Natural killer cell treated with Interleukin-12 subunit alpha and Interleukin-12 subunit beta and Interleukin-15 and Interleukin-18, amount 100 ng/mL, for 72 hours (primary cell): ENCODE measurements at regions not wholly inside any gene's neighbourhood (a gene's known extent, or its start where the extent isn't known, plus 50 kb on each side); places are given as distances from the start of the nearest gene placed in this dataset.
"Not testable (repeated sequence)": the region's sequence is repeated elsewhere in the genome, so short reads cannot be mapped to it uniquely, and the experiment has no call there.

Experiments used
- ATAC-seq, 2 donors: fragments of 150-1000 bp; cut with Tn5 transposase in 1 of 2; sonication (Bioruptor Pico), chemical (Tn5 transposase) in 1 of 2; 2 replicates each; pipeline ENCODE4 v1.10.0; 2021
- DNase-seq: peaks from one replicate; pipeline ENCODE4 v3.0.0; 2022; ENCODE audit warnings: low spot score
- H3K27ac Mint-ChIP-seq, 2 donors: 1 replicate in 1 of 2; 2 replicates in 1 of 2; pipeline ENCODE4 v1.8.0; 2022; ENCODE audit warnings: mixed read lengths in 2 of 2, mild to moderate bottlenecking in 1 of 2, moderate library complexity in 1 of 2
- H3K27me3 Mint-ChIP-seq, 2 donors: 1 replicate in 1 of 2; 2 replicates in 1 of 2; pipeline ENCODE4 v1.8.0; 2022; ENCODE audit warnings: mixed read lengths in 2 of 2
- H3K36me3 Mint-ChIP-seq: one replicate; pipeline ENCODE4 v1.8.0; 2022; ENCODE audit warnings: mixed read lengths
- H3K4me1 Mint-ChIP-seq, 2 donors: 1 replicate in 1 of 2; 2 replicates in 1 of 2; pipeline ENCODE4 v1.8.0; 2022; ENCODE audit warnings: low read depth in 2 of 2, mixed read lengths in 2 of 2, mild to moderate bottlenecking in 1 of 2
- H3K4me3 Mint-ChIP-seq: one replicate; pipeline ENCODE4 v1.8.0; 2022; ENCODE audit warnings: mixed read lengths
- H3K9me3 Mint-ChIP-seq: 2 replicates; pipeline ENCODE4 v1.8.0; 2022; ENCODE audit warnings: mixed read lengths

DNA sequence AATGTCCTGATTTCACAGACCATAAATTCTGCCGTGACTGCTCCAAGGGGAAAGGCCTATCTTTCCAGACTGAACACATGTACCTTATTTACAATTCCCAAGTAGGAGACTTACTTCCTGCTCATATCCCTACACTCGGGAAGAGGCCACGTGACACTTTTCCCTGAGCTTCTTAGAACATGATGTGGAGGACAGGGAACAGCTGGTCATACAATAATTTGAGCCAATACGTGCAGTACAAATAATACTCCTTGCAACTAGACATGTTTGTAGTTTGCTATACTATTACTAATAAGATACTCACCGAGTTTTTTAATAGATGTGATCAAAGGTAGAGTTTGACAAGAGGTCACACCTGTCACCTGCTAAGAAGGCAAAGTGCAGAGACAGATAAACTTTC is 256.4 kb downstream of the SP3 start:
- Mint-ChIP-seq H3K4me3 (no peak overlapping the region), H3K27ac (no peak overlapping the region), H3K36me3 (no peaks in the 10 kb centered on the region), H3K27me3 (peaks cover 4 to 19% of the 10 kb centered on the region in 2 donors), H3K9me3 (no peaks in the 10 kb centered on the region), H3K4me1 (no peaks in the 10 kb centered on the region)
- DNase-seq: no peak
- no peak for ATAC-seq

DNA sequence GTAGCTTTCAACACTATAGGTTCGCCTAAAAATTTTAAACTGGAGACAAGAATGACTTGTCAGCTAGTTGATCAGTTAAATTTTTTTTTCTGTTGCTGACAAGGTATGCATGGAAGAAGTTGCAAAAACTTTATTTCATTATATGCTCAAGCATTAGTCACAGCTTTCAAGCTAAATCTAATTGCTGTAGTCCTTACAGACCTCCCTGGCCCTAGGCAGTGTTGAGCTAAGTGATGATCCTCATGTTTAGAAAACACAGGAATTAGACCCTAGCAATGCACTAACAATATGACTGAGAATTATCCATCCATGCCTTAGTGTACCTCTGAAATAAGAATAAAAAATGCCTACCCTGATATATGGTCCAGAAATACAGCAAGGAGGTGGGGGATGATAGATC is 253.4 kb downstream of the SP3 start:
- Mint-ChIP-seq H3K9me3 (no peaks in the 10 kb centered on the region), H3K4me3 (no peak overlapping the region), H3K4me1 (no peaks in the 10 kb centered on the region), H3K36me3 (no peaks in the 10 kb centered on the region), H3K27ac (no peak overlapping the region), H3K27me3 (peaks cover 0 to 12% of the 10 kb centered on the region in 2 donors)
- no peak for DNase-seq
- ATAC-seq: no peak

DNA sequence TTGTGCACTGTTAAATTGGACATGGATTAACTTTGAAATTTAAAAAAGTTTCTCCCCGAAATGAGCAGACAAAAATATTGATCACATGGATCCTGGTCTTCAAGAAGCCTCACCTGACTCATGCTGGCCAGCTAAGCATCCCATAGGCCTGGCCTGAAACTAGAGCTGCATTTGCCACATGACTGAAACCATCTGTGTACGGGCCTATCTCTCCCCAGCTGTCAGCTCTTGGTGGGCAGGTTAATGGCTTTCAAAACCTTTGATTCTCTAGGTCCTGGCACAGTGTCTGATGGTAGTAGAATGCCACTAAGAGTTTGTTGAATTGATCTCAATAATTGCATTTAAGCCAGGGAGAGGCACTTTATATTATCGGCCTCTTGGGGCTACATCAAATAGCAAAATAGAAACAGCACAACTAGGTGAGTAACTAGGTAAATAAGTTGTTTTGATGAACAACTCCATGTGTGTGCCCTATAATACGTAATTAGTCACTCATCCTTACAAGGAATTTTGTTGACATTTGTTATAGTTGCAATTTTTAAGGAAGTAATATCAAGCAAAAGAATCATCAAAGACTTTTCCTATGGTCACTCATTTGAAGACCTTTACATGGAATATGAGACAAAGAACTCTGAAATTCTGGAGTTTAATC is 251.1 kb downstream of the SP3 start:
- DNase-seq (no peak), ATAC-seq (no peak)
- Mint-ChIP-seq H3K36me3 (no peaks in the 10 kb centered on the region), H3K4me3 (no peak overlapping the region), H3K4me1 (no peaks in the 10 kb centered on the region), H3K27ac (no peak overlapping the region), H3K9me3 (no peaks in the 10 kb centered on the region), H3K27me3 (peaks cover 9 to 17% of the 10 kb centered on the region in 2 donors)

DNA sequence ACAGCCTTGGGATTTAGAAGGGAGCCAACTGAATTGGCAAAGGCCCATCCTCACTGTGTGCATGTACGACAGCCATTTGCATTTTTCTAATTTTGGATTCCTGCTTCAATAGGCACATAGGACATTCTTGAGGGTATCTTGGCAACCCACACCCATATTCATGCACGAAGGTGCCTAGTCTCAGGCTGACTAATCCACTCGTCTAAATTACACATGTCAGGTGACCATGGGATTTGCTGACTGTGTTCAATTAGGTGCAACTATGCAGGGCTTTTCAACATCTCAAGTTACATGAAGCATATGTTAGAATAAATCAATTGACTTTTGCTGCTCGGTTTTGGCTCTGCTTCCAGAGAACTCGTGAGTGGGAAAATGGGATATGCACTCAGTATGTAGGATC is 249.7 kb downstream of the SP3 start:
- DNase-seq: no peak
- no peak for ATAC-seq
- Mint-ChIP-seq H3K9me3 (no peaks in the 10 kb centered on the region), H3K36me3 (no peaks in the 10 kb centered on the region), H3K4me1 (no peaks in the 10 kb centered on the region), H3K4me3 (no peak overlapping the region), H3K27ac (no peak overlapping the region), H3K27me3 (peaks cover 11 to 21% of the 10 kb centered on the region in 2 donors)

DNA sequence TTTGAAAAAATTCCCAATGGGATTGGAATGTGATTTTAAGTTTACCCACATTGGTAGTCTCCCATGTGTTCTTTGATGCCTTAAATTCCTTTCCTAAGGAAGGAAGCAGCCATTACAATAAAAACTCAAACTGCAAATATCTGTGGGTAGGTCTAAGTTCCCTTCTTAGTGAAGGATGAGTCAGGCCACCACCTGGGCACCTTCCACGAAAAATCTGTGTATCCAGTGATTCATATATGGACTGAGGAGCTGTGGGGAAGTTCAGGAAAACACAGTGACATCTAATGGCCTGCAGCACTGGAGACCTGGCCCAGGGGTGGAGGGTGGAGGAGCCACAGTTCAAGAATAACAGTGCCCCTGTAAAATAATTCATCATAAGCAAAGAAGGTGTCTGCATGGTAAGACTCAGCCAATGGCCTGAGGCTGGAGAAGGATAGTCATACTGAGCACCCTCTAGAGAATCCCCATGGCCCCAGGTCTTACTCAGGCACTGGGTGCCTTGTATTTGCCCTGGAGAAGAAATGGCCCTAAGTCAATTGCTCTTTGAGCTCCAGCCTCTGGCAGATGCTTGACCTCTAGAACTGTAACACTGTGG is 248.6 kb downstream of the SP3 start:
- Mint-ChIP-seq H3K4me3 (no peak overlapping the region), H3K4me1 (no peaks in the 10 kb centered on the region), H3K27ac (no peak overlapping the region), H3K27me3 (peaks cover 11 to 32% of the 10 kb centered on the region in 2 donors), H3K9me3 (no peaks in the 10 kb centered on the region), H3K36me3 (no peaks in the 10 kb centered on the region)
- DNase-seq: no peak
- ATAC-seq: no peak

GRCh38 chr2:173719471-173719870 is 245.7 kb downstream of the SP3 start:
- Mint-ChIP-seq H3K36me3 (no peaks in the 10 kb centered on the region), H3K4me1 (no peaks in the 10 kb centered on the region), H3K9me3 (no peaks in the 10 kb centered on the region), H3K27me3 (peaks cover 26 to 50% of the 10 kb centered on the region in 2 donors), H3K27ac (no peak overlapping the region), H3K4me3 (no peak overlapping the region)
- DNase-seq (no peak), ATAC-seq (peak in 1 of 2 donors; percentile 28)

- no peaks in the 10 kb centered on the region for H3K9me3 Mint-ChIP-seq
- no peaks in the 10 kb centered on the region for H3K4me1 Mint-ChIP-seq
- no peak overlapping the region for H3K4me3 Mint-ChIP-seq
- peaks cover 26 to 50% of the 10 kb centered on the region in 2 donors for H3K27me3 Mint-ChIP-seq
- ATAC-seq (no peak), DNase-seq (no peak)
- no peaks in the 10 kb centered on the region for H3K36me3 Mint-ChIP-seq
- no peak overlapping the region for H3K27ac Mint-ChIP-seq
Observed at GRCh38 chr2:173720306-173720705, 244.9 kb downstream of the SP3 start.

DNA sequence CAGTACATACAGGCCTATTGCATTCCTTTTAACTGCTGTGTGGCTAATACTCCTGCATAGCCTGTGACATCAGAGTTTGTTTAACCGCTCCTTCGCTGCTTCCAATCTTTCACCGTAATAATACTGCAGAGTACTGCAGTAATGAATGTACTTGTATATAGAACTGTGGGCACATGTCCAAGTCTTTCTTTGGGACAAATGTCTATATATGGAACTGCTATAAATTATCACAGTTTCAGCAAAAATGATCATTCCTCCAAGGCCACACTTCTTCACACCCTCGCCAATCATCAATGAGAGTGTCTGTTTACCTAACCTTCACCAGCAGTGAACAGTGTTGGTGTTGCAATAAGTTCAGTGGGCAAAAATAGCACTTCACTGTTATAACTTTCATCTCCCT is 230.4 kb downstream of the SP3 start:
- Mint-ChIP-seq H3K4me3 (no peak overlapping the region), H3K36me3 (peaks cover 6% of the 10 kb centered on the region)
- no peak for DNase-seq

DNA sequence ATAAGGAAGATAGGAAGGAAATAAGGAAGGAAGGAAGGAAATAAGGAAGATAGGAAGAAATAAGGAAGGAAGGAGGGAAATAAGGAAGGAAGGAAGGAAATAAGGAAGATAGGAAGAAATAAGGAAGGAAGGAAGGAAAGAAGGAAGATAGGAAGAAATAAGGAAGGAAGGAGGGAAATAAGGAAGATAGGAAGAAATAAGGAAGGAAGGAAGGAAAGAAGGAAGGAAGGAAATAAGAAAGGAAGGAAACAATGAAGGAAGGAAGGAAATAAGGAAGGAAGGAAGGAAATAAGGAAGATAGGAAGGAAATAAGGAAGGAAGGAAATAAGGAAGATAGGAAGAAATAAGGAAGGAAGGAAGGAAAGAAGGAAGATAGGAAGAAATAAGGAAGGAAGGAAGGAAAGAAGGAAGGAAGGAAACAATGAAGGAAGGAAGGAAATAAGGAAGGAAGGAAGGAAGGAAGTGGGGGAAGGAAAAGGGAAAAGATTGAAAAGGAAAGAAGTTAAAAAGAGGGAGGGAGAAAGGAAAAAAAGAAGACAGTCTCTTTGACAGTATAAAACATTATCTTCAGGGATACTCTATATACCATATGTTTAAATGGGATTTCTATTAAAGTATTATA is 227.1 kb downstream of the SP3 start:
- H3K36me3 Mint-ChIP-seq, H3K4me1 Mint-ChIP-seq, DNase-seq, ATAC-seq, H3K4me3 Mint-ChIP-seq, H3K27ac Mint-ChIP-seq, H3K9me3 Mint-ChIP-seq: not testable (repeated sequence)
- peaks cover 14 to 48% of the 10 kb centered on the region in 2 donors for H3K27me3 Mint-ChIP-seq

More for the DNA sequence above, 230.4 kb downstream of the SP3 start:
- peaks cover 9 to 33% of the 10 kb centered on the region in 2 donors for H3K27me3 Mint-ChIP-seq
- no peak overlapping the region for H3K27ac Mint-ChIP-seq
- no peaks in the 10 kb centered on the region for H3K4me1 Mint-ChIP-seq
- ATAC-seq: no peak
- H3K9me3 Mint-ChIP-seq: peaks cover 8% of the 10 kb centered on the region

GRCh38 chr2:173739006-173739405 is 226.2 kb downstream of the SP3 start:
- Mint-ChIP-seq H3K4me1 (no peaks in the 10 kb centered on the region), H3K27me3 (peaks cover 17 to 46% of the 10 kb centered on the region in 2 donors), H3K4me3 (no peak overlapping the region), H3K36me3 (peaks cover 6% of the 10 kb centered on the region), H3K27ac (no peak overlapping the region), H3K9me3 (peaks cover 8% of the 10 kb centered on the region)
- no peak for ATAC-seq
- no peak for DNase-seq

- no peak for DNase-seq
- Mint-ChIP-seq H3K36me3 (peaks cover 6% of the 10 kb centered on the region), H3K27me3 (peaks cover 17 to 30% of the 10 kb centered on the region in 2 donors), H3K4me1 (no peaks in the 10 kb centered on the region), H3K4me3 (no peak overlapping the region), H3K27ac (no peak overlapping the region), H3K9me3 (peaks cover 8% of the 10 kb centered on the region)
- no peak for ATAC-seq
Observed at GRCh38 chr2:173740639-173741038, 224.5 kb downstream of the SP3 start.

DNA sequence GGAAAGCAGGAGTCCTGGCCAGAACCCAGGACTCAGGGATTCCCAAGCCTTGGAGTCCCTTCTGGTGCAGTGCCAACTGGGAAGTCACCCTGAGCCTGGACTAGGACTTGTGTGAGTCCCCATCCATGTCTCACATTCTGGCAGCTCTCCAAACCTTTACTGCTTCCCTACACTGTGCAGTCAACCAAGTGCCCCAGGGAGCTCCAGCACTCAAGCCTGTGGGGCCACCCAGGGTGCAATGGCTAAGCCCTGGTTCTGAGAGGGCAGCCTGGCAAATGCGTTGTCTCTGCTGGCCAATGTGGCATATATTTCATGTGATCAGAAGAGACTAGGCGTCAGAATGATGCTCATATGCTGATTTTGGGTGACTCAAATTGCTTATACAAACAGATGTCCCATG is 223.4 kb downstream of the SP3 start:
- peaks cover 20 to 24% of the 10 kb centered on the region in 2 donors for H3K27me3 Mint-ChIP-seq
- H3K4me3 Mint-ChIP-seq: no peak overlapping the region
- ATAC-seq: peak in 1 of 2 donors; percentile 24
- no peaks in the 10 kb centered on the region for H3K4me1 Mint-ChIP-seq
- no peak overlapping the region for H3K27ac Mint-ChIP-seq
- no peak for DNase-seq
- H3K36me3 Mint-ChIP-seq: peaks cover 6% of the 10 kb centered on the region
- peaks cover 8% of the 10 kb centered on the region for H3K9me3 Mint-ChIP-seq

DNA sequence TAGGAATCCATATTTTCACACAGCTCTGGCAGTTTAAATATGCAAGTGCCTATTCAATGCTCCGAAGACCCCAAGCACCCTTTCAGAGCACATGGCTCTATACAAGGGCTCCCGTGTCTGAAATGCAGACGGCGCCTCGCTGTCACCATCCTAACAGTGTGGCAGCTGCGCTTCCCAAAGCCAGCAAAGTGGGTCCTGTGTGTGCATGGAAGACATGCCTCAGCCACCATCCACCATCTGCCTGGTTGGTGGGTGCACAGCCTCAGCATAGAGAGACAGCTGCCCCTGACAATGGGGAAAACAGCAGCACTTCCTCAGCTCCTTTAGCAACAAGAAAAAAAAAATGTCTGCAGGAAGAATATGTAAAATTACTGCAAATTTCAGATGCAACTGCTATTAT is 218.1 kb downstream of the SP3 start:
- ATAC-seq (no peak), DNase-seq (no peak)
- H3K4me3 Mint-ChIP-seq: no peak overlapping the region
- no peaks in the 10 kb centered on the region for H3K4me1 Mint-ChIP-seq
- H3K27me3 Mint-ChIP-seq: peaks cover 23 to 27% of the 10 kb centered on the region in 2 donors
- no peaks in the 10 kb centered on the region for H3K36me3 Mint-ChIP-seq
- H3K9me3 Mint-ChIP-seq: no peaks in the 10 kb centered on the region
- no peak overlapping the region for H3K27ac Mint-ChIP-seq

DNA sequence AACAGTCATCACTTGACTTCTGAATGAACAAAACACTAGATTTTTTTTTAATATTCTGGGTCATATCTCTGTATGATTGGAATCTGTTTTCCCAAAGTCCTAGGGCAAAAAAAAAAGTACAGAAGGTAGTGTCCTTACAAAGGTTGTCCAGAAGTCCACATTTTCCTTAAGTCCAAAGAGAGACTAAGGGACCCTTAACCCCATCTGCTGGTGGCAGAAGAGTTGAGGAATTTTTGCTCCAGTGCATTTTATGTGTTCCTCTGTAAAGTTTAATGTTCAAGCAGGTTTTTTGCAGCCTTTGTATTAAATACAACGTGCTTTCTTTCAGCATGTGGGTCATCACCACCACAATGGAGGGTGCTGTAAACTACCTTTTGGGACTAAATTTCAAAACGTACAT is 215.9 kb downstream of the SP3 start:
- H3K36me3 Mint-ChIP-seq: no peaks in the 10 kb centered on the region
- no peaks in the 10 kb centered on the region for H3K9me3 Mint-ChIP-seq
- no peak for DNase-seq
- no peak overlapping the region for H3K27ac Mint-ChIP-seq
- H3K4me1 Mint-ChIP-seq: no peaks in the 10 kb centered on the region
- no peak for ATAC-seq
- H3K4me3 Mint-ChIP-seq: no peak overlapping the region
- H3K27me3 Mint-ChIP-seq: peaks cover 19 to 21% of the 10 kb centered on the region in 2 donors
